ENCODE measurements at regions not wholly inside any gene's neighbourhood (a gene's known extent, or its start where the extent isn't known, plus 50 kb on each side); places are given as distances from the start of the nearest gene placed in this dataset.
"Not testable (repeated sequence)": the region's sequence is repeated elsewhere in the genome, so short reads cannot be mapped to it uniquely, and the experiment has no call there.

GRCh38 chr21:17393413-17393812, 119.4 kb upstream of the CXADR start:
- ChIA-PET CTCF (no interaction called here), POLR2A (no interaction called here)
- TF ChIP-seq CTCF (IDR thresholded peaks at IDR 0.05): no peak
- Mint-ChIP-seq H3K4me1 (ENCODE audit: low read depth) (no peaks in the 10 kb centered on the region), H3K36me3 (ENCODE audit: low read depth) (no peaks in the 10 kb centered on the region), H3K4me3 (no peak overlapping the region), H3K27ac (no peak overlapping the region), H3K9me3 (no peaks in the 10 kb centered on the region), H3K27me3 (peaks cover 4% of the 10 kb centered on the region)
- no peak for DNase-seq
- no peak for ATAC-seq
- intact Hi-C loops (cut with micrococcal nuclease): no loop called here

GRCh38 chr21:17396948-17397347, 115.9 kb upstream of the CXADR start:
- Mint-ChIP-seq H3K4me1 (ENCODE audit: low read depth) (no peaks in the 10 kb centered on the region), H3K9me3 (no peaks in the 10 kb centered on the region), H3K36me3 (ENCODE audit: low read depth) (no peaks in the 10 kb centered on the region), H3K27ac (no peak overlapping the region), H3K27me3 (peaks cover 3% of the 10 kb centered on the region), H3K4me3 (no peak overlapping the region)
- POLR2A ChIA-PET: no interaction called here
- no peak for TF ChIP-seq CTCF (IDR thresholded peaks at IDR 0.05)
- ATAC-seq (no peak), DNase-seq (no peak)
- CTCF ChIA-PET: no interaction called here
- intact Hi-C loops (cut with micrococcal nuclease): no loop called here

GRCh38 chr21:17397703-17398102, 115.1 kb upstream of the CXADR start:
- no peak for ATAC-seq
- intact Hi-C loops (cut with micrococcal nuclease): no loop called here
- H3K27me3 Mint-ChIP-seq: peaks cover 3% of the 10 kb centered on the region
- H3K27ac Mint-ChIP-seq: no peak overlapping the region
- no peaks in the 10 kb centered on the region for H3K9me3 Mint-ChIP-seq
- no peaks in the 10 kb centered on the region for H3K4me1 Mint-ChIP-seq (ENCODE audit: low read depth)
- POLR2A ChIA-PET: no interaction called here
- DNase-seq: no peak
- no peaks in the 10 kb centered on the region for H3K36me3 Mint-ChIP-seq (ENCODE audit: low read depth)
- CTCF ChIA-PET: interaction anchor here (1.0 kb wide), 1 partner anchor 16 kb away, joined by 3 read pairs; no protein-coding TSS in a partner anchor
- H3K4me3 Mint-ChIP-seq: no peak overlapping the region
- no peak for TF ChIP-seq CTCF (IDR thresholded peaks at IDR 0.05)

- H3K27ac Mint-ChIP-seq; H3K9me3 Mint-ChIP-seq; DNase-seq; H3K27me3 Mint-ChIP-seq; intact Hi-C loops (cut with micrococcal nuclease); POLR2A ChIA-PET; H3K4me3 Mint-ChIP-seq; H3K36me3 Mint-ChIP-seq (ENCODE audit: low read depth); ATAC-seq; H3K4me1 Mint-ChIP-seq (ENCODE audit: low read depth); CTCF ChIA-PET: not testable (repeated sequence)
Measured at GRCh38 chr21:17398954-17399353, 113.9 kb upstream of the CXADR start.

GRCh38 chr21:17402937-17403336, 109.9 kb upstream of the CXADR start:
- Mint-ChIP-seq H3K27me3 (peaks cover 2% of the 10 kb centered on the region), H3K36me3 (ENCODE audit: low read depth) (no peaks in the 10 kb centered on the region), H3K4me3 (no peak overlapping the region), H3K4me1 (ENCODE audit: low read depth) (peaks cover 2% of the 10 kb centered on the region), H3K27ac (no peak overlapping the region), H3K9me3 (peaks cover 5% of the 10 kb centered on the region)
- DNase-seq (no peak), ATAC-seq (no peak)
- ChIA-PET CTCF (no interaction called here), POLR2A (no interaction called here)
- no peak for TF ChIP-seq CTCF (IDR thresholded peaks at IDR 0.05)
- intact Hi-C loops (cut with micrococcal nuclease): no loop called here

- intact Hi-C loops (cut with micrococcal nuclease): no loop called here
- TF ChIP-seq CTCF (IDR thresholded peaks at IDR 0.05): no peak
- DNase-seq (no peak), ATAC-seq (no peak)
- H3K4me1 Mint-ChIP-seq (ENCODE audit: low read depth): peaks cover 2% of the 10 kb centered on the region
- H3K4me3 Mint-ChIP-seq: no peak overlapping the region
- H3K9me3 Mint-ChIP-seq: peaks cover 5% of the 10 kb centered on the region
- H3K36me3 Mint-ChIP-seq (ENCODE audit: low read depth): no peaks in the 10 kb centered on the region
- CTCF ChIA-PET: no interaction called here
- H3K27ac Mint-ChIP-seq: no peak overlapping the region
- POLR2A ChIA-PET: no interaction called here
- peaks cover 2% of the 10 kb centered on the region for H3K27me3 Mint-ChIP-seq
Measured at GRCh38 chr21:17406202-17406601, 106.6 kb upstream of the CXADR start.
